Activated CD4-positive, alpha-beta T cell treated with anti-CD3 and anti-CD28 coated beads, Interleukin-2, amount 10 ng/mL, durations not matched to agents 7 days and 5 days (primary cell): ENCODE measurements at regions not wholly inside any gene's neighbourhood (a gene's known extent, or its start where the extent isn't known, plus 50 kb on each side); places are given as distances from the start of the nearest gene placed in this dataset.

Experiments used
- CTCF ChIA-PET: fragments of 350-600 bp; sonication (Branson Sonifier 250); formaldehyde crosslinking; loops from one replicate; lab custom pipeline; 2021; ENCODE audit warnings: antibody characterized with exemption; lab: Charles Lee
- POLR2A ChIA-PET: fragments of 350-600 bp; sonication (Branson Sonifier 250); formaldehyde crosslinking; loops from one replicate; lab custom pipeline; 2021; ENCODE audit warnings: antibody characterized with exemption; lab: Charles Lee
- DNase-seq: peaks from one replicate; pipeline ENCODE4 v3.0.0-alpha.2; 2020
- H3K27ac Mint-ChIP-seq: one replicate; pipeline ENCODE4 v1.8.0; 2021; ENCODE audit warnings: mild to moderate bottlenecking, moderate library complexity, mixed read lengths
- H3K27me3 Mint-ChIP-seq: one replicate; pipeline ENCODE4 v1.8.0; 2021; ENCODE audit warnings: mixed read lengths
- H3K36me3 Mint-ChIP-seq: one replicate; pipeline ENCODE4 v1.8.0; 2021; ENCODE audit warnings: low read depth, mixed read lengths
- H3K4me1 Mint-ChIP-seq: one replicate; pipeline ENCODE4 v1.8.0; 2021; ENCODE audit warnings: mixed read lengths
- H3K4me3 Mint-ChIP-seq: one replicate; pipeline ENCODE4 v1.8.0; 2021; ENCODE audit warnings: mild to moderate bottlenecking, moderate library complexity, mixed read lengths
- H3K9me3 Mint-ChIP-seq: one replicate; pipeline ENCODE4 v1.8.0; 2021; ENCODE audit warnings: mixed read lengths

DNA sequence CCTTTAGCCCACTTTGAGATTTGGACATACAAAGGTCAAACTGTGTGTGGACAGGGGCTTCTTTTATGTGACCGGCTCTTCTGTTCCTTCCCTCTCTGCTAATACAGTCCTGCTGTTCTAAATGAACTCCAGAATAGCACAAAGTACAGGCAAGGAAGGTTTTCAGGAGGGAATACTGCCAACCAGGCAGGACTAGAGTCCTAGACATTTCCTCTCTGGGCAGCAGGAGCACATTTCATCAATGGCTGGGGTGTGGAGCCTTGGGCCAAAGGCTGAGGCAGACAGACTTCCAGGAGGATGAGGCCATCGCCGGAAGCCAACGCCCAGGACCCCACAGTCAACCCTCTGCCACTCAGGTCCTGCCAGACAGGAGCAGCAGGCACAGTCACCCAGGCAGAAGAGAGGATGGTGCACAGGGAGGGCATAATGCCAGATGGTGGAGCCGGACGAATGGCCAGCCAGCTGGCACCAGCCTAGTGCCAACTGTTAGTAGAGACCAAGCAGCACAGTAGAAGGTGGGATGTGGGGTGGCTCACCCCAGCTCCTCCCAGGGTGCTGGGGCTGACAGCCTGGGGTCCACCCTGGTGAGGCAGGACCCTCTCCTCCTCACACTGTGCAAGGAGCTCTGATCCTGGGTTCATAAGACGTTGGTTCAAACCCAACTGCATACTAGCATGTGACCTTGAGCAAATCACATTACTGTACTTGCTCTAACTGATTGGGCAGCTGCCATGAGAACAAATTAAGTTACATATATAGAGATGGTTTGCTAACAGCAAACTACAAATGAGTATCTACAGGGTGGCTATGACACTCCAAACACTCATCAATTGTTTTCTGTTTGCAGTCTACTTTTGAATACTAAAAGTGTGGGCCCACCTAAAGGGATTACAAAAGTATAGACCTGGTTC lies 410.7 kb downstream of the SIPA1L2 start:
- Mint-ChIP-seq H3K9me3 (no peaks in the 10 kb centered on the region), H3K27ac (no peak overlapping the region), H3K4me1 (no peaks in the 10 kb centered on the region), H3K36me3 (no peaks in the 10 kb centered on the region), H3K27me3 (no peaks in the 10 kb centered on the region), H3K4me3 (no peak overlapping the region)
- ChIA-PET CTCF (interaction anchor here (0.7 kb wide), 1 partner anchor 733 kb away, joined by 3 read pairs; no protein-coding TSS in a partner anchor), POLR2A (no interaction called here)
- DNase-seq = no peak

DNA sequence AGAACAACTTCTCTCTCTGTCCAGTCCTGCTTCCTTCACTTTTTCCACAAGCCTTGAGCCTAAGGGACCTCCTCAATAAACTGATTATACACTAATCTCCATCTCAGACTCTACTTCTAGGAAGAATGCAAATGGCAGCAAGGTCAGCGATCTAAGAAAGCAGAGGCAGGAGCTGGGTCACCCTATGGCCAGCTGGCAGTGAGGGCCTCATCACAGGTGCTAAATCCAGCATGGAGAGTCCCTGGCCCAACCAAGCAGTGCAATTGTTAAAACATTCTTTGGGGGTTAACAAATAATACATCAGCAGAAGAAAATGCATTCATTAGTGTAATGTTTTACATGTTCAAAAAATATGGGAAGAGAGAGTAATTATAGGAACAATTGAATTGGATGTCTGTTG lies 416.0 kb downstream of the SIPA1L2 start:
- Mint-ChIP-seq H3K4me3 (no peak overlapping the region), H3K9me3 (no peaks in the 10 kb centered on the region), H3K4me1 (no peaks in the 10 kb centered on the region), H3K36me3 (no peaks in the 10 kb centered on the region), H3K27me3 (peaks cover 4% of the 10 kb centered on the region), H3K27ac (no peak overlapping the region)
- ChIA-PET CTCF (no interaction called here), POLR2A (no interaction called here)
- no peak for DNase-seq

DNA sequence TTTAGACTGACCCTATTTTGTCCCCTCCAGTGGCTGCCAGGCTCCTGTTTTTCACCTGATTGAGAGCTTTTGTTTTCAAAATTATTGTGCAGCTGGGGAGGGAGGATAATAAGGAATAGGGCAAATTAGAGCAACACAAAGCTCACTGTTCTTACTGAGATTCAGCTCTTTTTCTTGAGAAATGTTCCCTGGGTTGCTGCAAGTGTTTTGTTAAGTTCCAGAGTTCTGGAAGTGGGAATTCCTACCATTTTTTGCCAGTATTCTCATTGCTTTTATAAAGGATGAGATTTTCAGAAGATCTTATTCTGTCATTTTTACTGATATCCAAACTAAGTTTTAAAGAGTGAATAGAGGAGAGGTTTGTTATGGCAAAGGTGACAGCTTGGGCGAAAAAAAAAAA lies 417.7 kb downstream of the SIPA1L2 start:
- ChIA-PET CTCF (interaction anchor here (0.6 kb wide), 1 partner anchor 234 kb away, joined by 3 read pairs; no protein-coding TSS in a partner anchor), POLR2A (no interaction called here)
- Mint-ChIP-seq H3K4me1 (no peaks in the 10 kb centered on the region), H3K27me3 (peaks cover 4% of the 10 kb centered on the region), H3K4me3 (no peak overlapping the region), H3K9me3 (no peaks in the 10 kb centered on the region), H3K36me3 (no peaks in the 10 kb centered on the region), H3K27ac (no peak overlapping the region)
- DNase-seq = no peak

DNA sequence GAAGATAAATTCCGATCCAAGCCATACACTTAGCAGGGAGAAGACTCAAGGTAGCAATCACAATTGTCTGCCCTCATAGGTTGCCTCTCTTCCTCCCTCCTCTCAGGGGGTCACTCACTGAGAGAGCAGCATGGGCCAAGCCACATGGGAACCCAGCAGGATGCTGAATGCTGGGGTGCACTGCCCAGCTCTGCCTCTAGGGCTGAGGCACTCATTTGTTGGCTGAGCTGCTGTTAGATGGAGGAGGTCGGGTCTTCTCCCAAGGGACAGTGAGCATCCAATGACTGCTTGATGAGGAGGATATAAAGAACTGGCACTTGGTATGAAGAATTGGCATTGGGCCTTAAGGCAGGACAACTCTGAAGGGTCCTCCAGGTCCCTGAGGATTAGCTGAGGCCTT lies 418.8 kb downstream of the SIPA1L2 start:
- Mint-ChIP-seq H3K36me3 (no peaks in the 10 kb centered on the region), H3K4me1 (no peaks in the 10 kb centered on the region), H3K4me3 (no peak overlapping the region), H3K9me3 (no peaks in the 10 kb centered on the region), H3K27me3 (peaks cover 4% of the 10 kb centered on the region), H3K27ac (no peak overlapping the region)
- ChIA-PET POLR2A (no interaction called here), CTCF (no interaction called here)
- DNase-seq = no peak

DNA sequence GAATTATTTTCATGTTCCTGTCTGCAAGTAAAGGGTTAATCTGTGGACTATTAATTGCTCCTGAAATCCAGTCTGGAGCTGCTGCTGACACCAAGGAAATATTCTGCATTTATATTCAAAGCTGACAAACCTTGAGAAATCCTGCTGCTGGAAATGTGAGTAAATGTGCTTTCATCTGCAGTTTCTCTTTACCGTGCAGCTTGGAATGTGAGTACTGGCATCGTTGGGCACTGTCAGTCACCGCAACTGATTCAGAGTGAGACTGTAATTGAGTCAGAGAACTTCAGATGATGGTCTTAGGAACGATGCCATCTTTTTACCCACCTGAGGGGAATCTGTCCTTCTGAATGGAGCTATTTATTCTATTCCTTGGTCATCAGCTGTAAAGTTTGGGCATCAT lies 420.6 kb downstream of the SIPA1L2 start:
- Mint-ChIP-seq H3K27ac (no peak overlapping the region), H3K36me3 (no peaks in the 10 kb centered on the region)
- POLR2A ChIA-PET = no interaction called here

DNA sequence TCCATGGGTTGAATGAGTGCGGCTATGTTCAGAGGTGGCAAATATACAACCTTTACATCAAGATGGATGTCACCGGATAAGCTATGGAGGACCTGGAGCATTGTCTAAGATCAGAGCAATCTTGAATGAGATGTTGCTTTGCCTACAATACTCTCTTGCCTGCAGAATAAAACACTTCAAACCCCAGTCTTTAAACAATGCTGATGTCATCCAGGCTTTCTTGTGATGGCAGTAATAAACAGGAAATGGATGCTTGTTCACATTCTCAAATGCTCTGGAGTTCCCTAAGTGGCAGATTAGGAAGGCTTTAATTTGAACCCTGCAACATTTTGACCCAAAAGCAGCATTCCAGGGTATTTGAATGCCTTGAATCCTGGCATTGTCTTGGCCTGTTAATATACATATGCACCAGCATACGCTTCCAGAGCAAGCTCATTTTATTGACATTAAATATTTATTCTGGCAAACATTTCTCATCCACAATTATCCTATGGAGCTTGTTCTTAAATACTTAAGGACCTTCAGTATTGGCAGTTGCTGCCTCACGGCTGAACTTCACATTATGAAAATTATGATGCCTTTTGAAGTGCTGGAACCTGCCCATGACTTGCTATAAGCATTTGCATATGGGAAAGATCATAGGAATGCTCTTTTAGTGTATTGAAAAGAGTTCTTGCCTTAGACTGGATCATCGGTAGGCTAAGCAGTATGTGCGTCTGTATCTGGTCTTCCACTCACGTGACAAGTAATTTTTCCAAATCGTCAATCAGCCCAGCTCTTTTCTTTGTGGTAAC lies 422.7 kb downstream of the SIPA1L2 start:
- H3K4me3 Mint-ChIP-seq = no peak overlapping the region
- CTCF ChIA-PET = no interaction called here
- no peaks in the 10 kb centered on the region for H3K4me1 Mint-ChIP-seq
- H3K36me3 Mint-ChIP-seq = no peaks in the 10 kb centered on the region
- peaks cover 4% of the 10 kb centered on the region for H3K27me3 Mint-ChIP-seq
- no peak overlapping the region for H3K27ac Mint-ChIP-seq
- peaks cover 5% of the 10 kb centered on the region for H3K9me3 Mint-ChIP-seq
- POLR2A ChIA-PET = no interaction called here
- DNase-seq = no peak

More for the DNA sequence above, 420.6 kb downstream of the SIPA1L2 start:
- Mint-ChIP-seq H3K27me3 (peaks cover 4% of the 10 kb centered on the region), H3K4me1 (no peaks in the 10 kb centered on the region), H3K4me3 (no peak overlapping the region), H3K9me3 (no peaks in the 10 kb centered on the region)
- no peak for DNase-seq
- CTCF ChIA-PET = no interaction called here

DNA sequence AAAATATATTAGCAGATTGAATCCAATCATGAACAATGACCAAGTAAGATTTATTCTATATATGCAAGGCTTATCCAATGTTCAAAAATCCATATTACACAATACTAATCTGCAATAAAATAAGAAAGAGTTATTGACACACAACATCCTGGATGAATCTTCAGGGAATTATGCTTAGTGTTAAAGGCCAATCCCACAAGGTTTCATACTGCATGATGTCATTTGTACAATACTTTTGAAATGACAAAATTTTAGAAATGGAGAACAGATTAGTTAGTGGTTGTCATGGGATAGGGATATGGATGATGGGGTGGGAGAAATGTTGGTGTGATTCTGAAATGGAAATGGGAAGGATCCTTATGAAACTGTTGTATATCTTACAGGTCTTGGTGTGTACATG lies 425.7 kb downstream of the SIPA1L2 start:
- Mint-ChIP-seq H3K9me3 (peaks cover 17% of the 10 kb centered on the region), H3K4me1 (no peaks in the 10 kb centered on the region), H3K4me3 (no peak overlapping the region), H3K27me3 (no peaks in the 10 kb centered on the region), H3K36me3 (no peaks in the 10 kb centered on the region), H3K27ac (no peak overlapping the region)
- DNase-seq = no peak
- ChIA-PET POLR2A (no interaction called here), CTCF (no interaction called here)

DNA sequence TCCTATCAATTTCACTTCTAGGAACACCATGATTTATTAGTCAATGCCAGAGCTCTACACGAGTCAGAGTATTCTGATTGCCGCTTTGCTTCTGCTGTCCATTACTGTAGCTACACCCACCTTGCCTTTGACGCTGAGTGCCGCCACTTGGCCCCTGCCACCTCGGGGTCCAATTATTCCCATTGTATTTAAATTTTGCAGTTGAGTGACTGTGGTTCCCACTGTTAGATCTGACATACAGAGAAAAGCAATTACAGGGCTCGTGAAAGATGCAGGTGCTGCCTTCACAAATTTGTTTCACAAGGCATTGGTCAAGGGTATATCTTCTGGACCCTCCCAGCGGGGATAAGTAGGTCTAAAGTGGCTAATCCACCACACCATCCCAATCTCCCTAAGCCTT lies 428.9 kb downstream of the SIPA1L2 start:
- Mint-ChIP-seq H3K4me1 (no peaks in the 10 kb centered on the region), H3K27ac (no peak overlapping the region), H3K27me3 (no peaks in the 10 kb centered on the region), H3K9me3 (peaks cover 17% of the 10 kb centered on the region), H3K36me3 (no peaks in the 10 kb centered on the region), H3K4me3 (no peak overlapping the region)
- CTCF ChIA-PET = no interaction called here
- DNase-seq = no peak
- POLR2A ChIA-PET = no interaction called here

DNA sequence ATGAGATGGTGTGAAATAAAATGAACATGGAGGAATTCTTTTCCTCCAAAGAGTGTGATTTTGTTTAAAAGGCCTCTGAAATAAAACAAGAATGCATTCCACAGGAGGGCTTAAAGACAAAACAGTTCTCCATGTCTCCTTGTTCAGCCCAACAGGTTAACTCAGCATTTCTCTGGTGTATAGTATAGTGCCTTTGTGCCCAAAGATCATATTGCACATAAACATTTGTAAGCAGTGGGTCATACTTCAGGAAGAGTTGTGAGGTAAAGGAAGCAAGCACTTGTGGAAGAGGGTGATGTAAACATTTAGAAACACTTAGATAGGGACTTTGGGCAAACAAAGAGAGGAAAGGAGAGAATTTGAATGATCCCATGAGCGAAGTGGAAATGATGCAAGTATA lies 433.9 kb downstream of the SIPA1L2 start:
- CTCF ChIA-PET = no interaction called here
- Mint-ChIP-seq H3K4me3 (no peak overlapping the region), H3K9me3 (peaks cover 3% of the 10 kb centered on the region), H3K27me3 (peaks cover 4% of the 10 kb centered on the region), H3K27ac (no peak overlapping the region), H3K4me1 (no peaks in the 10 kb centered on the region), H3K36me3 (no peaks in the 10 kb centered on the region)
- POLR2A ChIA-PET = no interaction called here
- DNase-seq = no peak

DNA sequence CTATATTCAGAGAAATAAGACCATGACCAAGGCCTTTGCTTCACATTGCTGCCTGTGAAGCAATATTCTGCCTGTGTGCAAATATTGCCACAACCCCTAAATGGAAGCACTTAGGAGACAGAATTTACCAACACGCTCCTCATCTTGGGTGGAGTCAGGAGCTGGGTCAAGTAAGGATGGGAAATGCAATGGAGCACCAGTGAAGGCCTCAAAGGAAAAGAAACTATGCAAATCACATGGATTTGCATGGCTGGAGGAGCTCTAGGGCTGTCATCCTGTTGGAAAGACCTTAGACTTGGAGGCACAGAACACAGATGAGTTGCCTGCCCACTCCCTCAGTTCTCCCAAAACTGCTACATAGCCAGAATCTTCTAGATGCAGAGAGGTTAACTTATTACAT lies 435.5 kb downstream of the SIPA1L2 start:
- CTCF ChIA-PET = no interaction called here
- POLR2A ChIA-PET = no interaction called here
- no peak overlapping the region for H3K27ac Mint-ChIP-seq
- DNase-seq = no peak
- no peaks in the 10 kb centered on the region for H3K9me3 Mint-ChIP-seq
- no peak overlapping the region for H3K4me3 Mint-ChIP-seq
- H3K27me3 Mint-ChIP-seq = peaks cover 4% of the 10 kb centered on the region
- no peaks in the 10 kb centered on the region for H3K4me1 Mint-ChIP-seq
- no peaks in the 10 kb centered on the region for H3K36me3 Mint-ChIP-seq

DNA sequence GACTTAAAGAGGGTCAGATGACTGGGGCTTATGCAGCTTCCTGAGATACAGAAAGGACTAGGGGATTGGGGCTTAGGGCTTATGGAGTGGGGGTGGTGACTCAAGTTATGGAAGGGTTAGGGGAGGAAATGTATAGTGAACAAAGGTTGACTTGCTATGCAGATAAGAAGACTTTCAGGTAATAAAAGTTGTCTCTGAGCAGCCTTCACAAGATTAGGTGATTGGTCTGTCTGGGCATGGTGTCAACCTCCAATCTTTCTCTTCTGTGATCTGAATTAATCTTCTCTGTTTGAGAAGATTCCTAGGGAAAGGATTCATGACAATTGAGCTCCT lies 436.5 kb downstream of the SIPA1L2 start:
- ChIA-PET CTCF (no interaction called here), POLR2A (no interaction called here)
- Mint-ChIP-seq H3K4me3 (no peak overlapping the region), H3K9me3 (no peaks in the 10 kb centered on the region), H3K27ac (no peak overlapping the region), H3K27me3 (peaks cover 4% of the 10 kb centered on the region), H3K36me3 (no peaks in the 10 kb centered on the region), H3K4me1 (no peaks in the 10 kb centered on the region)
- no peak for DNase-seq

DNA sequence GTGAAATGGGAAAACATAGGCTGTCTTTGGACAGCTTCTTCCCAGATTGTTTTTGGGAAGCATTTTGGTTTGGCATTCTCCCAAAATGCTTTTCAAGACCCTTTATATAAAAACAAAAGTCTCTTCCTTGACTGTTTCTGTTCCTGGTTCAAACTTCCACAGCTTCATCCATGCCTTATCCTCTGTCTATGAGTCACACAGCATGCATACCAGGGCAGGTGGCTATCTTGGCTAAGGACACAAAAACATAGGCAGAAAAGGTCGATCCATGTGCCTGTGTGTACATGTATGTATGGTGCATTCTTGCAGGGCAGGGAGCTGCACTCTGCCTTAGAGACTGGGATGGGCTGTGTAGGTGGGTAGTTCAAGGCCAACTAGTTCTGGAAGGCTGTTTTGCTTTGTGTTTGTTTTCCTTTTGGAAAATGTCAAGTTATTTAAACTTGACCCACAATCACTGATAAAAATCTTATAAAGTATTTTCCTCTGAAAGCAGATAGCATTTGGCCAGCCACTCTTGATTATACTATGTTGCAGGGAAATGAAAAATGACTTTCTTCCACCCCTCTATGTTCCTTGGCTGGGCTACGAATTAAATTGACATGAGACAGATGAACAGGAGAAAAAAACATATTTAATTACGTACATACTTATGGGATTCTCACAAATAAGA lies 437.0 kb downstream of the SIPA1L2 start:
- Mint-ChIP-seq H3K4me3 (no peak overlapping the region), H3K27me3 (peaks cover 4% of the 10 kb centered on the region), H3K4me1 (no peaks in the 10 kb centered on the region), H3K9me3 (no peaks in the 10 kb centered on the region), H3K27ac (no peak overlapping the region), H3K36me3 (no peaks in the 10 kb centered on the region)
- POLR2A ChIA-PET = no interaction called here
- CTCF ChIA-PET = no interaction called here
- no peak for DNase-seq

DNA sequence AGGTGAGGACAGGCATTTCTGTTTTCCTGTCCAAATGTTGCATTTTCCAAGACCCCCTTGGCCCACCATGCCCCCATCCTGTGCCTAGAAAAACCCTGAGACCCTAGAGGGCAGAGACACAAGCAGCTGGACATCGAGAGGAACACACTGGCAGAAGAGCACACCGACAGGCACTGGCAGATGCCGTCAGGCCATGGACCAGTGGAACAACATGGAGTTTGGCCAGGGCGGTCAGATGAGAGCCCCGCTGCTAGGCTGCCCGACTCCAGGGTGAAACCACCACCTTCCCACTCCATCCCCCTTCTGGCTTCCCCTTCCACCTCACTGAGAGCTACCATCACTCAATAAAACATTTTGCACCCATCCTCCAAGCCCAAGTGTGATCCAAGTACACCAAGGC lies 438.4 kb downstream of the SIPA1L2 start:
- CTCF ChIA-PET = no interaction called here
- Mint-ChIP-seq H3K9me3 (no peaks in the 10 kb centered on the region), H3K27me3 (peaks cover 4% of the 10 kb centered on the region), H3K27ac (no peak overlapping the region), H3K4me1 (no peaks in the 10 kb centered on the region), H3K4me3 (no peak overlapping the region), H3K36me3 (no peaks in the 10 kb centered on the region)
- POLR2A ChIA-PET = no interaction called here
- no peak for DNase-seq
